ENCODE measurements at regions not wholly inside any gene's neighbourhood (a gene's known extent, or its start where the extent isn't known, plus 50 kb on each side); places are given as distances from the start of the nearest gene placed in this dataset.
A peak's percentile ranks its signal among the peaks of the same experiment; 100 is the strongest.

GRCh38 chr13:39273953-39274738 lies 235.9 kb downstream of the NHLRC3 start:
- ATAC-seq = no peak
- ChIA-PET POLR2A (no interaction called here), CTCF (ENCODE audit: low intra/inter-chr PET ratio) (no interaction called here)
- intact Hi-C loops (cut with micrococcal nuclease) (loop anchor here (10.0 kb wide), 1 partner anchor 341 kb away; no protein-coding TSS in a partner anchor), in situ Hi-C loops (cut with MboI) (no loop called here)
- Histone ChIP-seq H3K9ac (ENCODE audit: insufficient read depth in 1 of 2, low read depth in 2 of 2, low read length in 2 of 2) (no peak overlapping the region), H3K9me1 (ENCODE audit: control insufficient read depth, insufficient read depth, low read length) (no peaks in the 10 kb centered on the region), H4K20me1 (replicated peaks; ENCODE audit: control insufficient read depth, insufficient read depth, low read length) (no peaks in the 10 kb centered on the region), H3K27ac (ENCODE audit: extremely low read depth, low read depth, low read length) (no peak overlapping the region), H3K4me3 (no peak overlapping the region), H3K4me2 (ENCODE audit: insufficient read depth, low read length) (no peak overlapping the region), H2AFZ (ENCODE audit: low read depth, low read length) (no peak overlapping the region), H3K27me3 (ENCODE audit: control insufficient read depth in 2 of 2, insufficient read depth in 2 of 2, low read length in 2 of 2) (no peaks in the 10 kb centered on the region), H3K79me2 (ENCODE audit: control insufficient read depth, insufficient read depth, low read length) (no peaks in the 10 kb centered on the region), H3K36me3 (ENCODE audit: control insufficient read depth, insufficient read depth, low read length) (no peaks in the 10 kb centered on the region), H3K4me1 (replicated peaks in 1 of 2; ENCODE audit: control insufficient read depth in 2 of 2, insufficient read depth in 2 of 2, low read length in 2 of 2) (no peaks in the 10 kb centered on the region), H3K9me3 (replicated peaks; ENCODE audit: control insufficient read depth, insufficient read depth, low read depth, low read length) (no peaks in the 10 kb centered on the region)
- 2% methylated on average over 6 of the region's 6 CpGs for WGBS (ENCODE audit: insufficient coverage, low coverage, missing lambda C conversion rate)
- TF ChIP-seq BCL6 (CRISPR knock-in tag; IDR thresholded peaks at IDR 0.05) (no peak), ZNF589 (CRISPR knock-in tag; IDR thresholded peaks at IDR 0.05; ENCODE audit: low read depth) (no peak), CTCF (IDR thresholded peaks at IDR 0.05 in 2 of 3, conservative IDR thresholded peaks at IDR 0.05 in 1 of 3; ENCODE audit: insufficient read depth in 2 of 3, low read depth in 1 of 3, low read length in 3 of 3) (peak in 1 of 3 experiments; percentile 26; a peak in 1 of 6 replicates)
- no peak for FAIRE-seq
- DNase-seq (ENCODE audit: extremely low read depth in 1 of 4, low spot score in 3 of 4) = peak in 1 of 4 experiments; percentile 6
- BruUV-seq (replicated peaks) = no TSS peak
